ENCODE measurements at regions not wholly inside any gene's neighbourhood (a gene's known extent, or its start where the extent isn't known, plus 50 kb on each side); places are given as distances from the start of the nearest gene placed in this dataset.

GRCh38 chr16:80208015-80208414 is 332.8 kb upstream of the DYNLRB2 start:
- no peak overlapping the region for H3K27ac Mint-ChIP-seq (ENCODE audit: unreplicated experiment)
- no peaks in the 10 kb centered on the region for H3K36me3 Mint-ChIP-seq (ENCODE audit: unreplicated experiment)

DNA sequence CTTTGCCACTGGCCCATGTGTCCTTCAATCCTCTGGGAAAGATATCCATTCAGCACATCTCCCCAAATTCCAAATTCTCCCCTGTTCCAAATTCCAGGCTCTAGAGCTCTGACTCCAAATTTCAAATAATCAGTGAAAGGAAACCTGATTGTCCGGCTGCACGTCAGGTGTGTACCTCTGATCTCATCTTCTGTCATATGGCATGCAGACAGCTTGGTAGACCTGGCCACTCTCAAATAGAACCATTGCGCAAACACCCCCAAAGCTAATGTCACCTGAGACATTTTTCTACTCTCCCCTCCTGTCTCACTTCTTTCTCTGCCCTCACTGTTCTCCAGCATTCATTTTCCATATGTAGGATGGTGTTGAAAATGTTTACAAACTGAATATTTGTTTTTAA is 337.0 kb upstream of the DYNLRB2 start:
- TF ChIP-seq, protein P1, sequence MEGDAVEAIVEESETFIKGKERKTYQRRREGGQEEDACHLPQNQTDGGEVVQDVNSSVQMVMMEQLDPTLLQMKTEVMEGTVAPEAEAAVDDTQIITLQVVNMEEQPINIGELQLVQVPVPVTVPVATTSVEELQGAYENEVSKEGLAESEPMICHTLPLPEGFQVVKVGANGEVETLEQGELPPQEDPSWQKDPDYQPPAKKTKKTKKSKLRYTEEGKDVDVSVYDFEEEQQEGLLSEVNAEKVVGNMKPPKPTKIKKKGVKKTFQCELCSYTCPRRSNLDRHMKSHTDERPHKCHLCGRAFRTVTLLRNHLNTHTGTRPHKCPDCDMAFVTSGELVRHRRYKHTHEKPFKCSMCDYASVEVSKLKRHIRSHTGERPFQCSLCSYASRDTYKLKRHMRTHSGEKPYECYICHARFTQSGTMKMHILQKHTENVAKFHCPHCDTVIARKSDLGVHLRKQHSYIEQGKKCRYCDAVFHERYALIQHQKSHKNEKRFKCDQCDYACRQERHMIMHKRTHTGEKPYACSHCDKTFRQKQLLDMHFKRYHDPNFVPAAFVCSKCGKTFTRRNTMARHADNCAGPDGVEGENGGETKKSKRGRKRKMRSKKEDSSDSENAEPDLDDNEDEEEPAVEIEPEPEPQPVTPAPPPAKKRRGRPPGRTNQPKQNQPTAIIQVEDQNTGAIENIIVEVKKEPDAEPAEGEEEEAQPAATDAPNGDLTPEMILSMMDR (IDR thresholded peaks at IDR 0.05), result no peak
- H3K36me3 Mint-ChIP-seq (ENCODE audit: unreplicated experiment), result no peaks in the 10 kb centered on the region
- no peaks in the 10 kb centered on the region for H3K27me3 Mint-ChIP-seq (ENCODE audit: unreplicated experiment)
- no peak overlapping the region for H3K4me3 Mint-ChIP-seq (ENCODE audit: unreplicated experiment)
- H3K9me3 Mint-ChIP-seq (ENCODE audit: unreplicated experiment), result no peaks in the 10 kb centered on the region
- H3K4me1 Mint-ChIP-seq (ENCODE audit: unreplicated experiment), result peaks cover 9% of the 10 kb centered on the region
- H3K27ac Mint-ChIP-seq (ENCODE audit: unreplicated experiment), result no peak overlapping the region
- no peak for DNase-seq (ENCODE audit: extremely low spot score, unreplicated experiment)

More at GRCh38 chr16:80208015-80208414, 332.8 kb upstream of the DYNLRB2 start:
- no peaks in the 10 kb centered on the region for H3K9me3 Mint-ChIP-seq (ENCODE audit: unreplicated experiment)
- peaks cover 5% of the 10 kb centered on the region for H3K4me1 Mint-ChIP-seq (ENCODE audit: unreplicated experiment)
- TF ChIP-seq, protein P1 (IDR thresholded peaks at IDR 0.05), result no peak
- H3K27me3 Mint-ChIP-seq (ENCODE audit: unreplicated experiment), result no peaks in the 10 kb centered on the region
- H3K4me3 Mint-ChIP-seq (ENCODE audit: unreplicated experiment), result no peak overlapping the region
- no peak for DNase-seq (ENCODE audit: extremely low spot score, unreplicated experiment)

GRCh38 chr16:80202831-80203413 is 337.9 kb upstream of the DYNLRB2 start:
- TF ChIP-seq, protein P1 (IDR thresholded peaks at IDR 0.05), result no peak
- H3K4me1 Mint-ChIP-seq (ENCODE audit: unreplicated experiment), result peaks cover 18% of the 10 kb centered on the region
- H3K27ac Mint-ChIP-seq (ENCODE audit: unreplicated experiment), result no peak overlapping the region
- no peak overlapping the region for H3K4me3 Mint-ChIP-seq (ENCODE audit: unreplicated experiment)
- no peaks in the 10 kb centered on the region for H3K36me3 Mint-ChIP-seq (ENCODE audit: unreplicated experiment)
- no peaks in the 10 kb centered on the region for H3K27me3 Mint-ChIP-seq (ENCODE audit: unreplicated experiment)
- DNase-seq (ENCODE audit: extremely low spot score, unreplicated experiment), result no peak
- no peaks in the 10 kb centered on the region for H3K9me3 Mint-ChIP-seq (ENCODE audit: unreplicated experiment)

DNA sequence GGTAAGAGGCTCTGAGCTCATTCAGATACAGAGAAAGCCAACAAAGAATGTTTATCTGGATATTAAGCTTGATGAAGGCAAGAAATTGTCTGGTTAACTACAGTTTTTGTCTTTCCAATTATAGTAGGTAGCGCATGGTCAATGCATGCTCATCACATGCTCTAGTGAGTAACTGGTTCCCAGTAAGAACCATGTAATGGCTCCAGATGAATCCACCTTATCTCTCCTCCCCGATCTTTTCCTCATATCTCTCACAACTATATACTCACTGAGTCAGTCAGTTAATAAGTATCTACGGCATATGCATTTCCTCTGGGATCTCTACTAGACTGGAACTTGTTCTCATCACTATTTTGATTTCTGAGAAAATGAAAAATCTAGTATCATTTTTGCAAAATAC is 340.7 kb upstream of the DYNLRB2 start:
- Mint-ChIP-seq H3K4me3 (ENCODE audit: unreplicated experiment) (no peak overlapping the region), H3K36me3 (ENCODE audit: unreplicated experiment) (no peaks in the 10 kb centered on the region), H3K9me3 (ENCODE audit: unreplicated experiment) (no peaks in the 10 kb centered on the region), H3K4me1 (ENCODE audit: unreplicated experiment) (peaks cover 23% of the 10 kb centered on the region), H3K27me3 (ENCODE audit: unreplicated experiment) (no peaks in the 10 kb centered on the region), H3K27ac (ENCODE audit: unreplicated experiment) (no peak overlapping the region)
- no peak for DNase-seq (ENCODE audit: extremely low spot score, unreplicated experiment)
- TF ChIP-seq, protein P1 (IDR thresholded peaks at IDR 0.05), result no peak

- H3K4me3 Mint-ChIP-seq (ENCODE audit: unreplicated experiment), result no peak overlapping the region
- H3K27ac Mint-ChIP-seq (ENCODE audit: unreplicated experiment), result no peak overlapping the region
- TF ChIP-seq, protein P1 (IDR thresholded peaks at IDR 0.05), result no peak
- H3K9me3 Mint-ChIP-seq (ENCODE audit: unreplicated experiment), result no peaks in the 10 kb centered on the region
- peaks cover 23% of the 10 kb centered on the region for H3K4me1 Mint-ChIP-seq (ENCODE audit: unreplicated experiment)
- H3K36me3 Mint-ChIP-seq (ENCODE audit: unreplicated experiment), result no peaks in the 10 kb centered on the region
- no peaks in the 10 kb centered on the region for H3K27me3 Mint-ChIP-seq (ENCODE audit: unreplicated experiment)
- no peak for DNase-seq (ENCODE audit: extremely low spot score, unreplicated experiment)
Observed at GRCh38 chr16:80199614-80200013, 341.2 kb upstream of the DYNLRB2 start.

Measured in osteocyte (in vitro differentiated cells).